ENCODE measurements at regions not wholly inside any gene's neighbourhood (a gene's known extent, or its start where the extent isn't known, plus 50 kb on each side); places are given as distances from the start of the nearest gene placed in this dataset.

DNA sequence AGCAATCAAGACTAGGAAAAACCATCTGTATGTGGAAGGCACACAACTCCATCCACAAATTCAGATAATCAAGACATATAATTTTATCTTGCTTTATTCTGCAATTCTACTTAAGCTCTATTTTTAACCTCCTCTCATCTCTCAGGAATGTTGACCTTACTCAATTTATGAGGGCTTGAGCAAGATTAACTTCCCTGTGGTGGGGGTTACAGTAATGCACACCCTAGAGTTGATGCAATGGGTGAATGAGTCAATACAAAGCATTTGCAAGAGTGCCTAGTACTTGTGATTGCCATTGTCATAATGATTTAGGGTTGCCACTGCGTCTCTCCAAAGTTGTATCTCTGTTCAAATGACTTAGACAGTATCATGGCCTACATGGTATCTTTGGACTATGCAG lies 1598.4 kb upstream of the TMEM132C start:
- TF ChIP-seq, protein P1, sequence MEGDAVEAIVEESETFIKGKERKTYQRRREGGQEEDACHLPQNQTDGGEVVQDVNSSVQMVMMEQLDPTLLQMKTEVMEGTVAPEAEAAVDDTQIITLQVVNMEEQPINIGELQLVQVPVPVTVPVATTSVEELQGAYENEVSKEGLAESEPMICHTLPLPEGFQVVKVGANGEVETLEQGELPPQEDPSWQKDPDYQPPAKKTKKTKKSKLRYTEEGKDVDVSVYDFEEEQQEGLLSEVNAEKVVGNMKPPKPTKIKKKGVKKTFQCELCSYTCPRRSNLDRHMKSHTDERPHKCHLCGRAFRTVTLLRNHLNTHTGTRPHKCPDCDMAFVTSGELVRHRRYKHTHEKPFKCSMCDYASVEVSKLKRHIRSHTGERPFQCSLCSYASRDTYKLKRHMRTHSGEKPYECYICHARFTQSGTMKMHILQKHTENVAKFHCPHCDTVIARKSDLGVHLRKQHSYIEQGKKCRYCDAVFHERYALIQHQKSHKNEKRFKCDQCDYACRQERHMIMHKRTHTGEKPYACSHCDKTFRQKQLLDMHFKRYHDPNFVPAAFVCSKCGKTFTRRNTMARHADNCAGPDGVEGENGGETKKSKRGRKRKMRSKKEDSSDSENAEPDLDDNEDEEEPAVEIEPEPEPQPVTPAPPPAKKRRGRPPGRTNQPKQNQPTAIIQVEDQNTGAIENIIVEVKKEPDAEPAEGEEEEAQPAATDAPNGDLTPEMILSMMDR (IDR thresholded peaks at IDR 0.05): no peak
- no peak for TF ChIP-seq ZFX (IDR thresholded peaks at IDR 0.05; ENCODE audit: borderline replicate concordance)
